HG03442 (cell line): ENCODE measurements at regions not wholly inside any gene's neighbourhood (a gene's known extent, or its start where the extent isn't known, plus 50 kb on each side); places are given as distances from the start of the nearest gene placed in this dataset.

Source experiments
- ATAC-seq: cut with Tn5 transposase; IDR thresholded peaks from one replicate; pipeline ENCODE4 v1.9.1; 2021; ENCODE audit warnings: mild to moderate bottlenecking, moderate library complexity; ENCODE audit not compliant: unreplicated experiment

DNA sequence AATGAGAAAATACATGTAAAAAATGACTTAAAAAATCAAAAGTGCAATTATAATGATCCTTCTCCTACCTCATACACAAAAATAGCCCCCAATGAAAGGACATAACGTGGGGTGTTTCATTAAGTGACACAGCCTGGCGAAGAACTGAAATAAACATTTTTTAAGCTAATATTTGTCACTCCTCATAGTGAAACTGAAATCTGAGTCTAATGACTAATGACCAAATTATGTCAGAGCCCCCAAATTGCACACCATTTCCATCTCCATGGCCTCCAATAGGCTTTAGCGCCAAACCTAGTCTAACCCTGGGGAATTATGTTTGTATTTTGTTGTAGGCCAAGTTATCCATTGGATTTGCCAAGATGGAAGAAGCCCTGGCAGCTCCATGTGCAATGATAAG, 119.1 kb downstream of the WT1 start:
- ATAC-seq, result peak; percentile 57

DNA sequence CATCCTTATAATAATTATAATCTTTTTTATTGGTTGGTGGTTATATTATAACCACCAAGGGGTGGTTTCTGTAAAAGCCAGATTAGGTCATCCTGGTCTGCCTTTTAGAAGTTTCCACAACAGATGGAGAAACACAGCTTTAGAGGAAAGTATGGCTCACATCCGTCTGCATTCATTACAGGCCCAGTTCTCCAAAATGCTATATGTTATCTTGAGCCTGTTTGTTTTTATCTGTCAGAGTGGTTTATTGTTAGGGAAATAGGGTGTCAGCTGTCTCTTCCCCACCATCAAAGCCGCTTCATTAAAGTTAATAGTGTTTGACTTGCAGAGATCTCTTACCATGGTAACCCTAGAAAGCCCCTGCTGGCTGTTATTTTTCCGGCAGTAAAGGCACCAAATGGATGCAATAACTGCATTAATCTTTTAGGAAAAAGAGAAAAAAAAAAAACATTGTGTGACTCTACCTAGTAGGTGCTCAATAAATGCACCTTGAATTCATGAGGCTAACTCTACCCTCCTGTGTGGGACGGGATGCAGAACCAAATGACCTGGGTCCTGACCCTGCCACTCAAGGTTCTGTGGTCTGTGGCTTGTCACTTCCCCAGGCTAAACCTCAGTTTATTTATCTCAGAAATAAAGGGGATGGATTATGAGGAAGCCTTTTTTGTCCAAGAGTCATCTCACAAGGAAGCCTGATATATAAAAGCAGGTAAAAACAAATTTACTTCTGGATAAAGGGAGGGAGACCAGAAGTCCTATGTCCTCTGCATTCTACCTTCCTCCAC, 118.3 kb downstream of the WT1 start:
- ATAC-seq, result no peak

DNA sequence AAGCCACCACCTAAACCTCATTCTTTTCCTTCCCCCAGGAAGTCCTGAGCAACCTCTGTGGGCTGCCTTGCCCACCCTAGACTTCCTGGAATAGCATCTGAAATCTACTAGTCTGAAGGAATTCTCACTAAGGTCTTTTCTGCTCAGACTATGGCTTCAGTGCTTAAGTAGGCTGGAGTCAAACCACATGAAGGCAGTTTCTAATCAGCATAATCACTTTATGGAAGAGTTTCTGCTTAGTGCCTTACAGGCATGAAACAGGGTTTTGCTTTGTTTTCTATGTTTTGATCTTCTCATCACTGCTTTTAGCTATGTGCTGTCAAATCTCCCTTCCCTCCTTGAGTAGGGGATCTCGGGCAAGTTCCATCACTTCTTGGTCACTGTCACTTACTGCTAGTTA, 117.7 kb downstream of the WT1 start:
- ATAC-seq, result no peak

DNA sequence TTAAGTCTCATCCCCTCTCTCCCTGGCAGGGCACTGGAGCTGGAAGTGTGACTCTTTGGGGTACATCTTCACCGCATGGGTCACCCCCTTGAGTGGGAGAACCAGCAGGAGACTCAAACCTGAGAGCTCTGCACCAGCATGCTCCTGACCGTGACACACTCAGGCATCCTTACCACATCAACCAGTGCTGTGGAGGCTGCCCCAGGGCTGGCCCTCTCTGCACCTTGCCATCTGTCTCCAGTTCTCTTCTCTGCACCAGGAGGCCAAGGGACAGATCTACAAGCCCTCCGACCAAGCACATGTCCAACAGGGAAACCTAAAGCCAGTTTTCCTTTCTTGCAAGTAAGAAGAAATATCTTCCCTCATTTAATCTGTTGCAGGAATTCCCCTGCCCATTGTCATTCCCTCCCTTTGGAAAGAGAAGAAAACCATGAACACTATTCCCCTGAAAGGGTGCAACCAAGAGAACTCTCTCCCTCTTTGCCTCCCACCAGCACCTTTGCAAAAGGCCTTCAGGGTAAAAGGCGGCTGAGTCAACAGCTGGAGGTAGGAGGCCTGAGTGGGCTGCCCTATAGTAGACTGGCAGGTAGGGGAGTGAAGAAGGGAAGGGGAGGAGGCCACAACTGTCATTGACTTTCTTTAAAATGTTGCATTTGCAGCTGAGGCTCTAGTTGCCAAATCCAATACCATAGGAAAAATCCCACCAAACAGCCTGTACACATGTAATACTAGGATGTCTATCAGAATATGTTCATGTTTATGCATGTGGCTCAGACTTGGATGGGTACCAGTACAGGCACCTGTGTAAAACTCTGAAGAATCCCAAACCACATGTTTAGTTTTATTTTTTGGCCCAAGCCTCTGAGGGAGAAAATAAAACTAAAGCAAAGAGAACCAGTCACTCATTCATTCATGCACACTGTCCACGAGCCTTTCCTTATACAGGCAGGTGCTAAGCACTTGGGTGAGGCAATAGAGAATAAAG, 117.0 kb downstream of the WT1 start:
- no peak for ATAC-seq

DNA sequence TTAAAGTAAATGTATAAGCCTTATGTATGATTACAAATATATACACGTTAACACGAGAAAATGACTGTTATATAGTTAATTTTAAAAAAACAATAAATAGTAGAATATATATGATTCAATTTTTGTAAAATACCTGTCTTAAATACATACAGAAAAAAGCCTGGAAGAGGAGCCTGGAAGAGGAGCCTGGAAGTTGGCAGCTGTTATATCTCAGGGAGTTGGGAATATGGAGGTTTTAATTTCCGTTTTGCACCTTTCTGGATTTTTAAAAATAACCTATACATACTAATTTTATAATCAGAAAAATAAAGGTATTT, 111.6 kb downstream of the WT1 start:
- ATAC-seq, result no peak

GRCh38 chr11:32325187-32325586, 110.2 kb downstream of the WT1 start:
- ATAC-seq, result no peak

DNA sequence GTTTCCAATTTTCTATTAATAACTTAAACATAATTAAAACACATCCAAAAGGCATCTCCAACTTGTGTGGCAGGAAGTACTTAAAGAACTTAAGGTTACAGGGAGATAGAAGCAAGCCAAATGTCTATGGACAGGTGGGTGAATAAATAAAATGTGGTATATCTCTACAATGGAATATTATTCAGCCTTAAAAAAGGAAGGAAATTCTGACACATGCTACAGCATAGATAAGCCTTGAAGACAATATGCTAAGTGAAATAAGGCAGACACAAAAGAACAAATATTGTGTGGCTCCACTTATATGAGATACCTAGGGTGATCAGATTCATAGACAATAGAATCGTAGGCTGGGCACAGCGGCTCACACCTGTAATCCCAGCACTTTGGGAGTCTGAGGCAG, 109.6 kb downstream of the WT1 start:
- ATAC-seq, result no peak

GRCh38 chr11:32326522-32326921, 108.8 kb downstream of the WT1 start:
- no peak for ATAC-seq

DNA sequence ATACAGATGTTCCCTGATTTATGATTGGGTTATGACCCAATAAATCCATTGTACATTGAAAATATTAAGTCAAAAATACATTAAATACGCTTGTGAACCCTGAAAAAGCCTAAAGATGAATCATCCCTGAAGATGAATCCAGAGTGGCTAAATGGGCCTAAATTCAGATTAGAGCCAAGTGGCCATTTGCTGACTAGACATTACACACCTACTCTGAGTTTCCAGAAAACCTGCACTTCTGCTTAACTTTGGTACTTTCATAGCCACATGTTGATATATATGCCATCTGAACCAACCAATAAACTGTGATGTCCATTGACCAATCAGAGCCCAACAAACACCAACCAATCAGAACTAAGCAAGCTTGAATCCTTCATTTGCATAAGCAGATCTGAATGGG, 106.9 kb downstream of the WT1 start:
- ATAC-seq, result no peak

DNA sequence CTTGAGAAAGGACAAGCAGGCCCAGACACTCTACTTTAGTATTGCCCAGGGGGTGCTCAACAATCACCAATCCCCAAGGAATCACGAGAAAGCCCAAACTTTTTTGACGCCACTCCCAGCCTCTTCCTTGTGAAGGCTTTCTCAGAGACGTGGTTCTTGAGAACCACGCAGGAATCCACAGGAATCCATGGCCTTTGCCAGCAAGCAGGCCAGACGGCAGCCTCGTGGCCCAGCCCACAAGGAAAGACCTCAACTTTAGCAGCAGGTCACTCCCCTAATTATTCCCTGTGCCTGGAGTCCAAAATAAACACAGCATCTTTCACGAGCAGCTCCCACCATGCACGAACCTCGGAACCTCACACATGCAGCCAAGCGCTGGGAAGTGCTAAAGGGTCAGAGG, 104.2 kb downstream of the WT1 start:
- ATAC-seq, result no peak

DNA sequence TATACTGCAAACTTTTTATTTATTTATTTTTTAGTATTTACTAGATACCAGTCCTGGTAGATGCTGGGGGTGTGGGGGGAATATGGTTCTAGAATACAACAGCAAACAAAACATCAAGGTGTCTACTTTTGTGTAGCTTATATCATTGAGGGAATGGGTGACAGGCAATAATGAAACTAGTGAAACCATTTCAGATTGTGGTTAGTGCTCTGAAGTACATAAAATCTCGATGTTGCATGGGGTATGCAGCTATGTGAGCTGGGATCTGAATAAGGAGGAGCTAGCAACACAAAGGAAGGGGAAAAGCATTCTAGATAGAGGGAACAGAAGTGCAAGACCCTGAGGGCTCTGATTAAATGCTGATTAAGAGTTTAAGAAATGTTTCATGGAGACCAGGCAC, 103.5 kb downstream of the WT1 start:
- no peak for ATAC-seq

DNA sequence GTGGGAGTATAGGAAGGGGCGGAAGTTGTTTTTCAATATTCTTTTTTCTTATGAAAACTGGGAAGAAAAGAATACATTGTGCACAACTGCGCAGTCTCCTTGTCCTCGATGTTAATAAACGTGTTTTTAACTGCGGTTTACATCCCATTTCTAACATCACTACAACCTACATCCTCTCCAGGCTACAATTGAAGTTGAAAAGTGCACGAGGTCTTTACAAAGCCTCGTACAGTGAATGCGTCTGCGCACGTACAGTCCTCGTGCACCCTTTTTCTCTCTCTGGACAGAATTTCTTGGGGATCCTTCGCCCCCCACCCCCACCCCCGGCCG, 102.4 kb downstream of the WT1 start:
- no peak for ATAC-seq

DNA sequence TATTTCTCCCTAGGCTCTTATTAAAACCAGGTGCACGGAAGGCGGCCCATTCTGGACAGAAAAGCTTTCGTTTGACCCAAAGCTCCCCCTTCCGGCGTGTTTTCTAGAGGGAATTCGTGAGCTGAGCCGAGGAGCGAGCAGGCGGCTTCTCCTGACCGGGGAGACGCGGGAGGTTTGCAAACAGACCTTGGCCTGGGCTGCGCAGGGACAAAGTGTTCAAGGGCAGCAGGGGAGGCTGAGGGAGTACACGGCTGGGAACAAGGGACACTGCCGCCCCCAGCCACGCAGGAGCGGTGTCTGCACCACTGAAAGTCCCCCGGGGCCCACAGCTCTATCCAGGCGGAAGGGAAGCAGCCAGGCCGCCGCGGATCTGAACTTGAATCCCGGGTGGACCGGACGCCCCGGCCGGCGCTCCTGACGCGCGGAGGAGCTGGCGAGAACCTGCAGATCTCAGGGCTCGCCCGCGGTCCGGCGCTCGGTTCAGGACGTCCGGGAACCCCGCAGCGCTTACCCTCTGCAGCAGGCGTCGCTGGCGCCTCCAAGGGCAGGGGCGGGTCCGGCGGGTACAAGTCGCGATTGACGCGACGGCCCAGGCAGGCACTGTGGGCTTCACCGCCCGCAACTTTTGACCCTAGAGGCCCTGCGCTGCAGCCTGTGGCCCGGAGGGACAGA, 101.9 kb downstream of the WT1 start:
- ATAC-seq, result no peak

DNA sequence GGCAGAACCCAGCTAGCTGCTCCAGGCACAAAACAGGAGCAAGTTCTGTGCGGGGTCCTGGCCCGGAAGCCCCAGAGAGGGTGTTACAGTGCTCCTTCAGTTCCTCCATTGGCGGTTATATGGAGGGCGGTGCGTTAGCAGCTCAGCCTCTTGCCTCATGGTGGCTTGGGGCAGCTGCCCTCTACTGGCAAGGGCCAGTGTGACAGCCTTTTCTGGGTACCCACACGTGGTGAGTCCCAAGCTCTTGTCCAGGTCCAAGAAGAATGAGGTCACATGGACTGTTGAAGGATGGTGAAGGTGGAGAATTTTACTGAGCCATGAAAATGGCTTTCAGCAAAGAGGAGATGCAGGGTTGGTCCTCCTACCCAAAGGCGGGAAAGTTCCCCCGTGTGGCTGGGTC, 100.5 kb downstream of the WT1 start:
- no peak for ATAC-seq
